ENCODE measurements at regions not wholly inside any gene's neighbourhood (a gene's known extent, or its start where the extent isn't known, plus 50 kb on each side); places are given as distances from the start of the nearest gene placed in this dataset.

DNA sequence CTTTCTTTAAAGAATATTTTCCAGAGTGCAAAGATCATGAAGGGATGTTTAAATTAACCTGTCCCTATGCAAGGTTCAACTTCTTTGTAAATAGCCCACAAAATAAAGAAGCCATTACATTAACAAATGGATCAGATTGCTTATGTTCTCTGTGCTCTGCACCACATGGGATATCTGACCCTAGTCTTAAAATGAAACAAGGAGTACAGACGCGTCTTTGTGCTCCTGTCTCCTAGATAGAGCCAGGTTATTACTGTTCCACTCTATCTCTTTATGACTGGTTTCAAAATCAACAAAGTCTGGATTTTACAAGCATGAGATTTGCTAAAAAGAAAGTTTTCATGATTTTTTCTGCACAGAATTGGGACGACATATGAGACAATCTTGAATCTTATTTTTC is 339.4 kb downstream of the KLF12 start:
- TF ChIP-seq, protein P1, sequence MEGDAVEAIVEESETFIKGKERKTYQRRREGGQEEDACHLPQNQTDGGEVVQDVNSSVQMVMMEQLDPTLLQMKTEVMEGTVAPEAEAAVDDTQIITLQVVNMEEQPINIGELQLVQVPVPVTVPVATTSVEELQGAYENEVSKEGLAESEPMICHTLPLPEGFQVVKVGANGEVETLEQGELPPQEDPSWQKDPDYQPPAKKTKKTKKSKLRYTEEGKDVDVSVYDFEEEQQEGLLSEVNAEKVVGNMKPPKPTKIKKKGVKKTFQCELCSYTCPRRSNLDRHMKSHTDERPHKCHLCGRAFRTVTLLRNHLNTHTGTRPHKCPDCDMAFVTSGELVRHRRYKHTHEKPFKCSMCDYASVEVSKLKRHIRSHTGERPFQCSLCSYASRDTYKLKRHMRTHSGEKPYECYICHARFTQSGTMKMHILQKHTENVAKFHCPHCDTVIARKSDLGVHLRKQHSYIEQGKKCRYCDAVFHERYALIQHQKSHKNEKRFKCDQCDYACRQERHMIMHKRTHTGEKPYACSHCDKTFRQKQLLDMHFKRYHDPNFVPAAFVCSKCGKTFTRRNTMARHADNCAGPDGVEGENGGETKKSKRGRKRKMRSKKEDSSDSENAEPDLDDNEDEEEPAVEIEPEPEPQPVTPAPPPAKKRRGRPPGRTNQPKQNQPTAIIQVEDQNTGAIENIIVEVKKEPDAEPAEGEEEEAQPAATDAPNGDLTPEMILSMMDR (IDR thresholded peaks at IDR 0.05; ENCODE audit: low read length): no peak
- TF ChIP-seq EZH2 (IDR thresholded peaks at IDR 0.05; ENCODE audit: borderline replicate concordance, low read length): no peak
